ENCODE measurements at regions not wholly inside any gene's neighbourhood (a gene's known extent, or its start where the extent isn't known, plus 50 kb on each side); places are given as distances from the start of the nearest gene placed in this dataset.

GRCh38 chr2:12612168-12612567 lies 104.6 kb upstream of the TRIB2 start:
- TF ChIP-seq CTCF (conservative IDR thresholded peaks at IDR 0.05; ENCODE audit: low read depth, low read length): no peak
- no peak overlapping the region for H3K4me3 ChIP-seq (ENCODE audit: low read depth, low read length)
- no peak for DNase-seq (ENCODE audit: low read depth)

- DNase-seq (ENCODE audit: low read depth): no peak
- TF ChIP-seq CTCF (conservative IDR thresholded peaks at IDR 0.05; ENCODE audit: low read depth, low read length): no peak
- H3K4me3 ChIP-seq (ENCODE audit: low read depth, low read length): no peak overlapping the region
Observed at GRCh38 chr2:12612671-12613070, 104.1 kb upstream of the TRIB2 start.

- no peak for TF ChIP-seq CTCF (conservative IDR thresholded peaks at IDR 0.05; ENCODE audit: low read depth, low read length)
- DNase-seq (ENCODE audit: low read depth): no peak
- no peak overlapping the region for H3K4me3 ChIP-seq (ENCODE audit: low read depth, low read length)
Observed at GRCh38 chr2:12613137-12613835, 103.5 kb upstream of the TRIB2 start.

GRCh38 chr2:12615509-12615908 lies 101.2 kb upstream of the TRIB2 start:
- H3K4me3 ChIP-seq (ENCODE audit: low read depth, low read length): no peak overlapping the region
- TF ChIP-seq CTCF (conservative IDR thresholded peaks at IDR 0.05; ENCODE audit: low read depth, low read length): no peak
- DNase-seq (ENCODE audit: low read depth): peak; percentile 21

GRCh38 chr2:12616456-12617156 lies 100.1 kb upstream of the TRIB2 start:
- no peak for DNase-seq (ENCODE audit: low read depth)
- TF ChIP-seq CTCF (conservative IDR thresholded peaks at IDR 0.05; ENCODE audit: low read depth, low read length): no peak
- H3K4me3 ChIP-seq (ENCODE audit: low read depth, low read length): no peak overlapping the region

GRCh38 chr2:12617366-12617765 lies 99.4 kb upstream of the TRIB2 start:
- no peak for TF ChIP-seq CTCF (conservative IDR thresholded peaks at IDR 0.05; ENCODE audit: low read depth, low read length)
- no peak overlapping the region for H3K4me3 ChIP-seq (ENCODE audit: low read depth, low read length)
- no peak for DNase-seq (ENCODE audit: low read depth)

GRCh38 chr2:12617853-12618252 lies 98.9 kb upstream of the TRIB2 start:
- H3K4me3 ChIP-seq (ENCODE audit: low read depth, low read length): no peak overlapping the region
- no peak for TF ChIP-seq CTCF (conservative IDR thresholded peaks at IDR 0.05; ENCODE audit: low read depth, low read length)

More at GRCh38 chr2:12617853-12618252, 98.9 kb upstream of the TRIB2 start:
- DNase-seq (ENCODE audit: low read depth): no peak

Measured in choroid plexus epithelial cell (primary cell).